ENCODE measurements at regions not wholly inside any gene's neighbourhood (a gene's known extent, or its start where the extent isn't known, plus 50 kb on each side); places are given as distances from the start of the nearest gene placed in this dataset.

DNA sequence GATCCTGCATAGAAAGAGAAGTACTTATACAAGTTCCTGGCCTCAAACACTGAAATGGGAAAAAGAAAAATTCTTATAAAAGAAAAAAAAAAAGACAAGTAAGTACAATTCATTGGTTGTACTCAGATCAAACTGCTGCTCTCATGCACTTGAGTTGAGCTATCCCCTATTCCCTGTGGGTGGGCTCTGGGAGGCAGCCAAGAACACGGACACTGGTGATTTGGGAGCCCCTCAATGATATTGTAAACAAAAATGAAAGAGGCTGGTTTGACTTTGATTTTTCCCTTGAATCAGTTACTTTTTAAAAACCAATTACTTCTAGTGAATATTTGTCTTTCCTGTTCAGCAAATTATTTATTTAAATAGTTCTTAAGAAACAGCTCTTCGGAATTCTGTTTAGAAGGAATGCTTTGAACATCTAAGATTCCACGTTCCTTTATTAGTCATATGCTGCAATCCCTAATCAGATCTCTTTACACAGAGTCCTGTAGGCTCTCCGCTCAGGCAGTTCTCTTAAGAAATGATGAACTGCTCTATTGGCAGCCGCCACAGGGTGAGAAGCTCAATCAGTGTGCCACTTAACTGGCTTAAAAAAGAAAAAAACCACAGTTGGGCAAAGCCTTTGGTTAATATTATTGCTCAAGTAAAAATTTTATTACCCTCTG, 225.1 kb downstream of the TMEM182 start:
- Histone ChIP-seq H3K36me3 (no peaks in the 10 kb centered on the region), H3K27me3 (no peaks in the 10 kb centered on the region), H3K9me3 (no peaks in the 10 kb centered on the region), H3K27ac (no peak overlapping the region), H3K4me3 (no peak overlapping the region), H3K4me1 (no peaks in the 10 kb centered on the region)
- TF ChIP-seq CTCF (IDR thresholded peaks at IDR 0.05) (no peak), POLR2A (IDR thresholded peaks at IDR 0.05) (no peak), POLR2AphosphoS5 (IDR thresholded peaks at IDR 0.05; ENCODE audit: insufficient read depth in 1 of 2, low read depth in 1 of 2) (no peak)
- intact Hi-C loops (cut with DNase I) = no loop called here
- DNase-seq (ENCODE audit: extremely low spot score in 2 of 2) = no peak

- H3K4me3 ChIP-seq = no peak overlapping the region
- H3K36me3 ChIP-seq = no peaks in the 10 kb centered on the region
- no peak overlapping the region for H3K27ac ChIP-seq
- intact Hi-C loops (cut with DNase I) = no loop called here
- no peaks in the 10 kb centered on the region for H3K9me3 ChIP-seq
- no peaks in the 10 kb centered on the region for H3K27me3 ChIP-seq
- H3K4me1 ChIP-seq = no peaks in the 10 kb centered on the region
- TF ChIP-seq POLR2A (IDR thresholded peaks at IDR 0.05) = no peak
- no peak for TF ChIP-seq POLR2AphosphoS5 (IDR thresholded peaks at IDR 0.05; ENCODE audit: insufficient read depth in 1 of 2, low read depth in 1 of 2)
- no peak for TF ChIP-seq CTCF (IDR thresholded peaks at IDR 0.05)
- DNase-seq (ENCODE audit: extremely low spot score in 2 of 2) = no peak
Observed at GRCh38 chr2:102992607-102993006, 230.8 kb downstream of the TMEM182 start.

DNA sequence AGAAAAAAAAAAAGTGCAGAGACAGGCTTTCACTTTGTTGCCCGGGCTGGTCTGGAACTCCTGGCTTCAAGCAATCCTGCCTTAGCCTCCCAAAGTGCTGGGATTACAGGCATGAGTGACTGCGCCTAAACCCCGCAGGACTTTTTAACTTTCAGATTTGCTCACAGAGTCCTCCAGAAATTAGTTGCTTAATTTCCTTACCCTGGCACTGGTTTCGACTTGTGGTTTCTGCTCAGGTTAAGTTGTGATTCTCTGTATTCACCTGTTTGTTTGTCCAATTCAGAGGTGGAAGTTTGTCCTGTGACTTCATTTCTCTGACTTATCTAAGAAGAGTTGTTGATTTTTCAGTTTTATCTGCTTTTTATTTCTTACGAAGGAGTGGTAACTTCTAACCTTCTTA, 238.1 kb downstream of the TMEM182 start:
- H3K27me3 ChIP-seq = no peaks in the 10 kb centered on the region

DNA sequence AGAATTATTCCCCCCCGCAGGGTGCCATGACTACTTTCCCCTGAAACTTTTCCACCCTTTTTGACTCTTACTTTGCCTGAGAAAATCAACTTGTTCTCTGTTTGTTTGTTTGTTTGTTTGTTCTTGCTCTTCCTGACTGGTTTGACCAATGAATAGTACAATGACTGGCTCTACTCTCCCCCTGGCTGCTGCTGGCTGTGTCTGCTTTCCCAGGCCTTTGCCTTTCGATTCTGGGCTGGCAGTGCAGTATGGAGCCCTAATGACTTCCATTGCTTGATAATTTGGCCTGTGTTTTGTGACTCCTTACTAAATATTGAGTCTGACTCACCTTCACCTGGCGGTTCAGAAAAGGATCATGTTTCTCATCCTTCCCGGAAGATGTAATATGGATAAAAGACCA, 241.1 kb downstream of the TMEM182 start:
- Histone ChIP-seq H3K4me3 (no peak overlapping the region), H3K9me3 (no peaks in the 10 kb centered on the region), H3K27me3 (no peaks in the 10 kb centered on the region), H3K27ac (no peak overlapping the region), H3K4me1 (no peaks in the 10 kb centered on the region), H3K36me3 (no peaks in the 10 kb centered on the region)
- no peak for DNase-seq (ENCODE audit: extremely low spot score in 2 of 2)
- intact Hi-C loops (cut with DNase I) = no loop called here
- TF ChIP-seq CTCF (IDR thresholded peaks at IDR 0.05) = no peak
- no peak for TF ChIP-seq POLR2AphosphoS5 (IDR thresholded peaks at IDR 0.05; ENCODE audit: insufficient read depth in 1 of 2, low read depth in 1 of 2)
- no peak for TF ChIP-seq POLR2A (IDR thresholded peaks at IDR 0.05)

More for the DNA sequence above, 238.1 kb downstream of the TMEM182 start:
- no peak for DNase-seq (ENCODE audit: extremely low spot score in 2 of 2)
- Histone ChIP-seq H3K4me1 (no peaks in the 10 kb centered on the region), H3K4me3 (no peak overlapping the region), H3K27ac (no peak overlapping the region), H3K9me3 (no peaks in the 10 kb centered on the region), H3K36me3 (no peaks in the 10 kb centered on the region)
- TF ChIP-seq CTCF (IDR thresholded peaks at IDR 0.05) = no peak
- TF ChIP-seq POLR2AphosphoS5 (IDR thresholded peaks at IDR 0.05; ENCODE audit: insufficient read depth in 1 of 2, low read depth in 1 of 2) = no peak
- TF ChIP-seq POLR2A (IDR thresholded peaks at IDR 0.05) = no peak
- intact Hi-C loops (cut with DNase I) = no loop called here

GRCh38 chr2:103003750-103004260, 242.0 kb downstream of the TMEM182 start:
- Histone ChIP-seq H3K4me1 (no peaks in the 10 kb centered on the region), H3K27me3 (no peaks in the 10 kb centered on the region), H3K36me3 (no peaks in the 10 kb centered on the region), H3K9me3 (no peaks in the 10 kb centered on the region), H3K27ac (no peak overlapping the region), H3K4me3 (no peak overlapping the region)
- intact Hi-C loops (cut with DNase I) = no loop called here
- no peak for DNase-seq (ENCODE audit: extremely low spot score in 2 of 2)
- TF ChIP-seq POLR2A (IDR thresholded peaks at IDR 0.05) (no peak), POLR2AphosphoS5 (IDR thresholded peaks at IDR 0.05; ENCODE audit: insufficient read depth in 1 of 2, low read depth in 1 of 2) (no peak), CTCF (IDR thresholded peaks at IDR 0.05) (no peak)
